ENCODE measurements at regions not wholly inside any gene's neighbourhood (a gene's known extent, or its start where the extent isn't known, plus 50 kb on each side); places are given as distances from the start of the nearest gene placed in this dataset.

- Histone ChIP-seq H3K4me3 (no peak overlapping the region), H3K36me3 (no peaks in the 10 kb centered on the region), H3K27ac (no peak overlapping the region), H3K4me1 (peaks cover 8 to 13% of the 10 kb centered on the region in 2 donors), H3K27me3 (no peaks in the 10 kb centered on the region), H3K9me3 (no peaks in the 10 kb centered on the region)
- DNase-seq: no peak
- TF ChIP-seq POLR2A (IDR thresholded peaks at IDR 0.05) (no peak), CTCF (IDR thresholded peaks at IDR 0.05 in 4 of 5, conservative IDR thresholded peaks at IDR 0.05 in 1 of 5) (no peak)
- ATAC-seq: no peak
- intact Hi-C loops (cut with DNase I; ENCODE audit: low total_unique reads): no loop called here
- in situ Hi-C loops (cut with MboI; ENCODE audit: low sequenced_read_pairs in 4 of 4): loop anchor here in 1 of 4 donors (10.0 kb wide), 1 partner anchor 931 kb away; no protein-coding TSS in a partner anchor
These were observed 266.0 kb upstream of the MCTP2 start for GRCh38 chr15:93965304-93965908.

- Histone ChIP-seq H3K9me3 (no peaks in the 10 kb centered on the region), H3K27ac (no peak overlapping the region), H3K27me3 (no peaks in the 10 kb centered on the region), H3K4me3 (no peak overlapping the region), H3K36me3 (no peaks in the 10 kb centered on the region), H3K4me1 (no peaks in the 10 kb centered on the region)
- TF ChIP-seq POLR2A (IDR thresholded peaks at IDR 0.05) (no peak), CTCF (IDR thresholded peaks at IDR 0.05 in 4 of 5, conservative IDR thresholded peaks at IDR 0.05 in 1 of 5) (no peak)
- ATAC-seq: peak in 1 of 2 donors; percentile 52
- DNase-seq: no peak
- in situ Hi-C loops (cut with MboI; ENCODE audit: low sequenced_read_pairs in 4 of 4): no loop called here
- intact Hi-C loops (cut with DNase I; ENCODE audit: low total_unique reads): no loop called here
These were observed 276.3 kb upstream of the MCTP2 start for GRCh38 chr15:93954985-93955571.

DNA sequence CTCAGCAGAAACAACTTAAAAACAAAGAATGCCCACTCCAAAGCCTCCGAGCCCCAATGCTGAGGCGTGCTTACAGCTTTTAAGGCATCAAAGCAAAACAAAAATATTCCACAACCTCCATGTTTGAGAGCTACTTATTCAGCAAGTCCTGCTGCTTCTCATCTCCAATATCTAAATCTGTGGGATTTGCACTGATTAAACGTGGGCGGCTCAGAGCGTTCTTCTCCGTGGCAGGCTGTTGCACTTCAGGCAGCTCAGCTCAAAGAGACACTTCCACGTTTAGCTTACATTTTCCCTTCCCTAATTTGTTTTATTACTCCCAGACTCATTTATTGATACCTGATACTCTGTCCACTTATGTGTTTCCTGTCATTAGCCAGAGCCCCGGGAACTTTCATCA is 282.6 kb upstream of the MCTP2 start:
- no peak overlapping the region for H3K4me3 ChIP-seq
- no peaks in the 10 kb centered on the region for H3K9me3 ChIP-seq
- in situ Hi-C loops (cut with MboI; ENCODE audit: low sequenced_read_pairs in 4 of 4) (no loop called here), intact Hi-C loops (cut with DNase I; ENCODE audit: low total_unique reads) (no loop called here)
- H3K4me1 ChIP-seq: no peaks in the 10 kb centered on the region
- DNase-seq (no peak), ATAC-seq (no peak)
- TF ChIP-seq CTCF (IDR thresholded peaks at IDR 0.05 in 4 of 5, conservative IDR thresholded peaks at IDR 0.05 in 1 of 5) (no peak), POLR2A (IDR thresholded peaks at IDR 0.05) (no peak)
- H3K36me3 ChIP-seq: no peaks in the 10 kb centered on the region
- H3K27ac ChIP-seq: no peak overlapping the region
- no peaks in the 10 kb centered on the region for H3K27me3 ChIP-seq

GRCh38 chr15:93943586-93943985 is 287.8 kb upstream of the MCTP2 start:
- H3K27ac ChIP-seq: peak overlapping the region in 1 of 4 donors; percentile 33
- no peaks in the 10 kb centered on the region for H3K36me3 ChIP-seq
- intact Hi-C loops (cut with DNase I; ENCODE audit: low total_unique reads): loop anchor here (5.0 kb wide), 1 partner anchor 39 kb away; no protein-coding TSS in a partner anchor
- no peak overlapping the region for H3K4me3 ChIP-seq
- in situ Hi-C loops (cut with MboI; ENCODE audit: low sequenced_read_pairs in 4 of 4): no loop called here
- peaks cover 0 to 8% of the 10 kb centered on the region in 2 donors for H3K4me1 ChIP-seq
- DNase-seq: no peak
- ATAC-seq: no peak
- no peaks in the 10 kb centered on the region for H3K27me3 ChIP-seq
- no peaks in the 10 kb centered on the region for H3K9me3 ChIP-seq
- TF ChIP-seq POLR2A (IDR thresholded peaks at IDR 0.05) (no peak), CTCF (IDR thresholded peaks at IDR 0.05 in 4 of 5, conservative IDR thresholded peaks at IDR 0.05 in 1 of 5) (no peak)

Data from gastrocnemius medialis (tissue), 4 donors.